ENCODE measurements at regions not wholly inside any gene's neighbourhood (a gene's known extent, or its start where the extent isn't known, plus 50 kb on each side); places are given as distances from the start of the nearest gene placed in this dataset.

DNA sequence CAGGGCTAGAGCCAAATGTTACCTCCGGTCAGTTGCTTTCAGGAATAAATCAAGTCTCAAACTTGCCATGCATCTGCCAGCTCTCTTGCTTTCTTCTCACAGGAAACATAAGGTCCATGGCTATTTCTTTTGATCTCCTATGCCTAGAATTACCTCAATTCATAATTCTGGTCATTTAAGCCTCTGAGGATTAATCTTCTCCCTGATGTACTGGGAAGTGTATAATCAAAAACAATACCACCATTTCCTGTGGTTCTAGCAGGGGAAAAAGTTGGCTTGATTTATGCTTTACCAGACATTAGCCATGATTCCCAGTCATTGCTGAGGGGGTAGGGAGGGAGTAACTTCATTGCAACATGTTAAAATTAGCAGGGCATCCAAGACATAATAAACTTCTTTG lies 268.7 kb upstream of the EMCN start:
- no peak overlapping the region for H3K14ac ChIP-seq (ENCODE audit: insufficient read depth, low read length)
- no peaks in the 10 kb centered on the region for H3K27me3 ChIP-seq (ENCODE audit: insufficient read depth, low read length)
- Mint-ChIP-seq H3K27me3 (ENCODE audit: low read depth) (no peaks in the 10 kb centered on the region), H3K9me3 (no peaks in the 10 kb centered on the region), H3K4me1 (peaks cover 10 to 13% of the 10 kb centered on the region in 2 experiments), H3K36me3 (ENCODE audit: insufficient read depth in 1 of 3, low read depth in 3 of 3) (no peaks in the 10 kb centered on the region), H3K4me3 (no peak overlapping the region), H3K27ac (no peak overlapping the region)
- H2BK120ac ChIP-seq (ENCODE audit: low read depth, low read length, poor library complexity, severe bottlenecking), result no peak overlapping the region
- no peaks in the 10 kb centered on the region for H4K20me1 ChIP-seq (ENCODE audit: control insufficient read depth, insufficient read depth, insufficient read length)
- H3K4me1 ChIP-seq (ENCODE audit: insufficient read depth, low read length), result peaks cover 3% of the 10 kb centered on the region; the same call in 1 of the 2 replicates
- H3K18ac ChIP-seq (ENCODE audit: insufficient read length, low read depth, low read length), result no peak overlapping the region
- H2AFZ ChIP-seq (ENCODE audit: low read length), result no peak overlapping the region
- WGBS (ENCODE audit: extremely low coverage, insufficient read length, low lambda C conversion rate), result no CpG with 5 or more reads among the region's 1 CpG
- H3K79me2 ChIP-seq (ENCODE audit: insufficient read depth, low read length), result no peaks in the 10 kb centered on the region
- no peak overlapping the region for H3K4ac ChIP-seq (ENCODE audit: low read depth, low read length)
- no peak overlapping the region for H3T11ph ChIP-seq (ENCODE audit: low read length)
- H3K23me2 ChIP-seq (ENCODE audit: insufficient read length, low read depth, low read length, poor library complexity, severe bottlenecking), result no peaks in the 10 kb centered on the region
- no peak overlapping the region for H3K4me2 ChIP-seq (ENCODE audit: insufficient read depth, insufficient read length, low read length)
- H2BK15ac ChIP-seq (ENCODE audit: low read depth, low read length), result no peak overlapping the region
- H2BK5ac ChIP-seq (ENCODE audit: insufficient read length, low read length), result no peak overlapping the region
- no peak for DNase-seq
- TF ChIP-seq, protein P1, sequence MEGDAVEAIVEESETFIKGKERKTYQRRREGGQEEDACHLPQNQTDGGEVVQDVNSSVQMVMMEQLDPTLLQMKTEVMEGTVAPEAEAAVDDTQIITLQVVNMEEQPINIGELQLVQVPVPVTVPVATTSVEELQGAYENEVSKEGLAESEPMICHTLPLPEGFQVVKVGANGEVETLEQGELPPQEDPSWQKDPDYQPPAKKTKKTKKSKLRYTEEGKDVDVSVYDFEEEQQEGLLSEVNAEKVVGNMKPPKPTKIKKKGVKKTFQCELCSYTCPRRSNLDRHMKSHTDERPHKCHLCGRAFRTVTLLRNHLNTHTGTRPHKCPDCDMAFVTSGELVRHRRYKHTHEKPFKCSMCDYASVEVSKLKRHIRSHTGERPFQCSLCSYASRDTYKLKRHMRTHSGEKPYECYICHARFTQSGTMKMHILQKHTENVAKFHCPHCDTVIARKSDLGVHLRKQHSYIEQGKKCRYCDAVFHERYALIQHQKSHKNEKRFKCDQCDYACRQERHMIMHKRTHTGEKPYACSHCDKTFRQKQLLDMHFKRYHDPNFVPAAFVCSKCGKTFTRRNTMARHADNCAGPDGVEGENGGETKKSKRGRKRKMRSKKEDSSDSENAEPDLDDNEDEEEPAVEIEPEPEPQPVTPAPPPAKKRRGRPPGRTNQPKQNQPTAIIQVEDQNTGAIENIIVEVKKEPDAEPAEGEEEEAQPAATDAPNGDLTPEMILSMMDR (conservative IDR thresholded peaks at IDR 0.05), result no peak
- H4K8ac ChIP-seq (replicated peaks; ENCODE audit: insufficient read length, low read depth, low read length), result no peak overlapping the region
- no peak overlapping the region for H3K23ac ChIP-seq (ENCODE audit: insufficient read length, low read depth, low read length)
- H3K9me3 ChIP-seq (ENCODE audit: control insufficient read depth, low read depth, low read length), result no peaks in the 10 kb centered on the region
- no peak overlapping the region for H4K5ac ChIP-seq (ENCODE audit: insufficient read length, low read depth, low read length)
- no peak overlapping the region for H2AK5ac ChIP-seq (ENCODE audit: insufficient read length, low read length)
- H3K9ac ChIP-seq (ENCODE audit: extremely low read depth, insufficient read length, low read length), result no peak overlapping the region
- H3K56ac ChIP-seq (ENCODE audit: insufficient read length, low read depth, low read length), result no peak overlapping the region
- no peak overlapping the region for H2BK20ac ChIP-seq (ENCODE audit: low read depth, low read length, poor library complexity, severe bottlenecking)
- no peak overlapping the region for H4K91ac ChIP-seq (ENCODE audit: insufficient read length, low read depth, low read length)
- H2BK12ac ChIP-seq (ENCODE audit: insufficient read length, low read depth, low read length), result no peak overlapping the region
- no peaks in the 10 kb centered on the region for H3K79me1 ChIP-seq (ENCODE audit: insufficient read depth, low read depth, low read length, poor library complexity, severe bottlenecking)
- H3K27ac ChIP-seq (ENCODE audit: insufficient read length, low read depth, low read length), result no peak overlapping the region

All from H9 (cell line).